OCI-LY7 (cell line): ENCODE measurements at regions not wholly inside any gene's neighbourhood (a gene's known extent, or its start where the extent isn't known, plus 50 kb on each side); places are given as distances from the start of the nearest gene placed in this dataset.

ENCODE experiments used
- BruUV-seq: library from RNA; stranded (reverse); fragments of 400-500 nt; replicated peaks from 2 replicates; lab custom pipeline; 2021; lab: Mats Ljungman, UMichigan
- CTCF ChIA-PET: fragments of 300-600 bp; sonication (Branson Sonifier 250); formaldehyde crosslinking; loops from one replicate; lab custom pipeline; 2022; ENCODE audit warnings: antibody characterized with exemption; ENCODE audit not compliant: unreplicated experiment; lab: Charles Lee
- POLR2A ChIA-PET: fragments of 300-600 bp; sonication (Branson Sonifier 250); formaldehyde crosslinking; loops from one replicate; lab custom pipeline; 2022; ENCODE audit warnings: antibody characterized with exemption; lab: Charles Lee
- DNase-seq: peaks from one replicate; pipeline ENCODE4 v3.0.0-alpha.2; 2015; ENCODE audit warnings: low spot score
- H2AFZ ChIP-seq: fragments of 200-600 bp; sonication (generic), shearing (Covaris generic); 2 replicates; pipeline ENCODE4 v1.6.1; 2014; ENCODE audit warnings: mild to moderate bottlenecking, antibody characterized with exemption, low read length, moderate library complexity
- H3K27ac ChIP-seq: fragments of 200-600 bp; sonication (generic); 2 replicates; pipeline ENCODE4 v1.5.1; 2014; ENCODE audit warnings: mixed run types, low read depth, mild to moderate bottlenecking, moderate library complexity, low read length, inconsistent platforms; ENCODE audit not compliant: poor library complexity, severe bottlenecking
- H3K36me3 ChIP-seq: fragments of 200-600 bp; sonication (generic); 2 replicates; pipeline ENCODE4 v1.6.1; 2014; ENCODE audit warnings: mild to moderate bottlenecking, antibody characterized with exemption, low read length, moderate library complexity, mixed read lengths; ENCODE audit not compliant: insufficient read depth
- H3K4me1 ChIP-seq: fragments of 200-600 bp; sonication (generic); 2 replicates; pipeline ENCODE4 v1.5.1; 2014; ENCODE audit warnings: mild to moderate bottlenecking, low read length; ENCODE audit not compliant: insufficient read depth, poor library complexity, severe bottlenecking
- H3K4me2 ChIP-seq: fragments of 200-600 bp; sonication (generic); 2 replicates; pipeline ENCODE4 v1.6.1; 2014; ENCODE audit warnings: mild to moderate bottlenecking, low read length
- H3K4me3 ChIP-seq: fragments of 200-600 bp; sonication (generic); 2 replicates; pipeline ENCODE4 v1.5.1; 2014; ENCODE audit warnings: mild to moderate bottlenecking, low read depth, low read length; ENCODE audit not compliant: poor library complexity, severe bottlenecking
- H3K79me2 ChIP-seq: fragments of 200-600 bp; sonication (generic); 2 replicates; pipeline ENCODE4 v1.6.1; 2016; ENCODE audit warnings: low read depth, mild to moderate bottlenecking, low read length, moderate library complexity, mixed read lengths; ENCODE audit not compliant: insufficient read depth
- H3K9me2 ChIP-seq: fragments of 200-600 bp; sonication (generic); 2 replicates; pipeline ENCODE4 v1.6.1; 2016; ENCODE audit warnings: mild to moderate bottlenecking, low read length, mixed read lengths; ENCODE audit not compliant: insufficient read depth
- H3K9me3 ChIP-seq: fragments of 200-600 bp; sonication (generic); 2 replicates; pipeline ENCODE4 v1.6.1; 2014; ENCODE audit warnings: mild to moderate bottlenecking, mixed run types, low read length, mixed read lengths
- H4K20me1 ChIP-seq: fragments of 200-600 bp; sonication (generic); 2 replicates; pipeline ENCODE4 v1.6.1; 2014; ENCODE audit warnings: mild to moderate bottlenecking, antibody characterized with exemption, low read length, moderate library complexity, mixed read lengths; ENCODE audit not compliant: insufficient read depth
- EZH2phosphoT487 ChIP-seq: fragments of 200-600 bp; sonication (generic); IDR thresholded peaks from 2 replicates; pipeline ENCODE4 v1.6.1; 2018; ENCODE audit warnings: low read depth, borderline replicate concordance, mild to moderate bottlenecking, mixed run types, antibody characterized with exemption, low read length, moderate library complexity, mixed read lengths
- intact Hi-C: fragments of 100-400 bp; cut with micrococcal nuclease; formaldehyde crosslinking; loops from one replicate; pipeline ENCODE4 v1.10.0; 2022; ENCODE audit not compliant: unreplicated experiment
- TF ChIP-seq, protein P1 (sequence below): fragments of 200-600 bp; sonication (generic); conservative IDR thresholded peaks from 2 replicates; pipeline ENCODE4 v1.5.1; 2014; ENCODE audit warnings: mild to moderate bottlenecking, antibody characterized with exemption, low read length, moderate library complexity, mixed read lengths

DNA sequence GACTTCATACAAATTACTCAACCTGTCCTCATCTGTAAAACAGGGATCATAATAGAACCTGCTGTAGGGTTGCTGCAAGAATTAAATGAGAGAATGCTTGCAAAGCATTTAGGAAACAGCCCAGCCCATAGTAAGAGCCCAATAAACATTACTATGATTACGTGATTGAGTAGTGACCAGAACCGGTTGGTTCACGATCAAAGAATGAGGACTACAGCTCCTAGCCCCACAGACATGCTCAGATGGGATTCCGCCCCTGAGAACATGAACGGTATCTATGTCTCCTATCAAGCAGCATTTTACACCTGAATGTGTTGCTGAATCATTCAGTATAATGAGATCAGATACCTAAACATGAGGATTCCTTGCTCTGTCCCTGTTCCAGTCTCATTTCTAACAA is 104.8 kb upstream of the ZNF648 start:
- POLR2A ChIA-PET = interaction anchor here (0.6 to 1.1 kb wide), 2 partner anchors 11 to 78 kb away, joined by 3 read pairs; no protein-coding TSS in a partner anchor
- intact Hi-C loops = no loop called here
- TF ChIP-seq, protein P1, sequence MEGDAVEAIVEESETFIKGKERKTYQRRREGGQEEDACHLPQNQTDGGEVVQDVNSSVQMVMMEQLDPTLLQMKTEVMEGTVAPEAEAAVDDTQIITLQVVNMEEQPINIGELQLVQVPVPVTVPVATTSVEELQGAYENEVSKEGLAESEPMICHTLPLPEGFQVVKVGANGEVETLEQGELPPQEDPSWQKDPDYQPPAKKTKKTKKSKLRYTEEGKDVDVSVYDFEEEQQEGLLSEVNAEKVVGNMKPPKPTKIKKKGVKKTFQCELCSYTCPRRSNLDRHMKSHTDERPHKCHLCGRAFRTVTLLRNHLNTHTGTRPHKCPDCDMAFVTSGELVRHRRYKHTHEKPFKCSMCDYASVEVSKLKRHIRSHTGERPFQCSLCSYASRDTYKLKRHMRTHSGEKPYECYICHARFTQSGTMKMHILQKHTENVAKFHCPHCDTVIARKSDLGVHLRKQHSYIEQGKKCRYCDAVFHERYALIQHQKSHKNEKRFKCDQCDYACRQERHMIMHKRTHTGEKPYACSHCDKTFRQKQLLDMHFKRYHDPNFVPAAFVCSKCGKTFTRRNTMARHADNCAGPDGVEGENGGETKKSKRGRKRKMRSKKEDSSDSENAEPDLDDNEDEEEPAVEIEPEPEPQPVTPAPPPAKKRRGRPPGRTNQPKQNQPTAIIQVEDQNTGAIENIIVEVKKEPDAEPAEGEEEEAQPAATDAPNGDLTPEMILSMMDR = no peak
- TF ChIP-seq EZH2phosphoT487 = no peak

DNA sequence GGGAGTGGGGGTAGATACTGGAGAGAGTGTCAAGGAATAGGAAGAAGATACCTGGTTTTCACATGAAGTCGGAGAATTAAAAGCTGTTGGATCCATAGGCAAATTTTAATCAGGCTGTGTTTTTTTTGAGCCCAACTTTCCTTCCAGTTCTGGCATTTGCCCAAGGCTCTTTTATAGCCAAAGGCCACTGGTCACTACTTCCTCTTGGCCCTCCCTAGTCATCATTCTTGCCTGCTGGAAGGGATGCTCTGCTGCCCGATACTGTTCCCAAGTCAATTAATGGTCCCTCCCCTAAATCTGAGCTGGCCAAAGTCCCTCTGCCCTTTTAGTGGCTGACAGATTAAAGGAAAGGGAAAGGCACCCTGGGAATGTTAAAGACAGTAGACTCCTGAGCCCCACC is 102.8 kb upstream of the ZNF648 start:
- no peak overlapping the region for H3K4me2 ChIP-seq
- H3K9me3 ChIP-seq = peaks cover 6% of the 10 kb centered on the region; the same call in 1 of the 2 replicates
- H3K36me3 ChIP-seq = no peaks in the 10 kb centered on the region
- CTCF ChIA-PET = no interaction called here
- H4K20me1 ChIP-seq = no peaks in the 10 kb centered on the region
- DNase-seq = no peak
- H2AFZ ChIP-seq = no peak overlapping the region
- TF ChIP-seq, protein P1 = no peak
- TF ChIP-seq EZH2phosphoT487 = no peak
- no peak overlapping the region for H3K27ac ChIP-seq
- H3K79me2 ChIP-seq = no peaks in the 10 kb centered on the region
- no peak overlapping the region for H3K4me3 ChIP-seq
- intact Hi-C loops = no loop called here
- BruUV-seq = no TSS peak
- POLR2A ChIA-PET = no interaction called here
- no peaks in the 10 kb centered on the region for H3K9me2 ChIP-seq
- H3K4me1 ChIP-seq = no peaks in the 10 kb centered on the region

More for the DNA sequence above, 104.8 kb upstream of the ZNF648 start:
- Histone ChIP-seq H3K79me2 (no peaks in the 10 kb centered on the region), H3K4me1 (no peaks in the 10 kb centered on the region), H3K36me3 (no peaks in the 10 kb centered on the region), H3K27ac (no peak overlapping the region), H3K4me2 (no peak overlapping the region), H3K9me2 (no peaks in the 10 kb centered on the region), H3K9me3 (no peaks in the 10 kb centered on the region), H2AFZ (no peak overlapping the region), H3K4me3 (no peak overlapping the region), H4K20me1 (no peaks in the 10 kb centered on the region)
- CTCF ChIA-PET = no interaction called here
- BruUV-seq = no TSS peak
- no peak for DNase-seq

DNA sequence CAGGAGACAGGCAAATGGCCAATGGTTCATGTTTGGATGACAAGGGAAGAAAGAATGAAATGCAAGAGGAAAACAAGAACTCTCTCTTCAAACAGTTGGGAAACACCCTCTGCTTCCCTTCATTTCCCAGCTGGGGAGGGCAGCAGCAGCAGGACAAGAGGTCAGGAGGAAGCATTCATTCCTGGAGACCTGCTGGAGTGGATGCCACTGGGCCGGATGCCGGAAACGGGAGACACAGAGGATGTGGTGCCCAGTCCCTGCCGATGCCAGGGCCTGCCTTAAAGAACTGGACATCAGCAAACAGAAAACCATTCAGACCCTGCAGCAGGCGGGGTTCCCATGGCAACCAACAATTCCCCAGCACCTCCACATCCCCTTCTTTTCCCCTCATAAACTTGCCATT is 102.3 kb upstream of the ZNF648 start:
- H3K4me3 ChIP-seq = no peak overlapping the region
- no TSS peak for BruUV-seq
- no peaks in the 10 kb centered on the region for H3K4me1 ChIP-seq
- no peaks in the 10 kb centered on the region for H3K36me3 ChIP-seq
- H3K4me2 ChIP-seq = no peak overlapping the region
- no peak for TF ChIP-seq EZH2phosphoT487
- TF ChIP-seq, protein P1 = no peak
- ChIA-PET CTCF (no interaction called here), POLR2A (no interaction called here)
- no peaks in the 10 kb centered on the region for H3K9me2 ChIP-seq
- intact Hi-C loops = no loop called here
- no peaks in the 10 kb centered on the region for H3K79me2 ChIP-seq
- no peak overlapping the region for H3K27ac ChIP-seq
- H4K20me1 ChIP-seq = no peaks in the 10 kb centered on the region
- DNase-seq = no peak
- no peak overlapping the region for H2AFZ ChIP-seq
- H3K9me3 ChIP-seq = peaks cover 10% of the 10 kb centered on the region; the same call in 1 of the 2 replicates
